ENCODE measurements at regions not wholly inside any gene's neighbourhood (a gene's known extent, or its start where the extent isn't known, plus 50 kb on each side); places are given as distances from the start of the nearest gene placed in this dataset.
A peak's percentile ranks its signal among the peaks of the same experiment; 100 is the strongest.

DNA sequence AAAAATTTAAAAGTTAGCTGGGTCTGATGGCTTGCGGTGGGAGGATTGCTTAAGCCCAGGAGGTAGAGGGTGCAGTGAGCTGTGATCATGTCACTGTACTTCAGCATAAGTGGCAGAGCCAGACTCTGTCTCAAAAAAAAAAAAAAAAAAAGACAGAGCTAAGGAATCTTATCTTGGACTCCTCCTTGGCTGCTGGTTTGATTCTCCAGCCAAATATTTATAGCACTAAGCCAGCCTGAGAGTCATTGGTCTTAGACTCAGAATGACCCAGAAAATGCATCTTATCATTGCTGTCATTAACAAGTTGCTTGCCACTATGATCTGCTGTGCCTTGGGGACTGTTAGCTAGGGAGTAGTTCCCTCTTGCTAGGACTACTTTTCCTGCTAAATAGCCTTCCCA is 164.7 kb downstream of the GNAT3 start:
- DNase-seq, result no peak

- peak in 1 of 51 donors; percentile 16 for DNase-seq
Observed at GRCh38 chr7:80346704-80347103, 165.2 kb downstream of the GNAT3 start.

DNA sequence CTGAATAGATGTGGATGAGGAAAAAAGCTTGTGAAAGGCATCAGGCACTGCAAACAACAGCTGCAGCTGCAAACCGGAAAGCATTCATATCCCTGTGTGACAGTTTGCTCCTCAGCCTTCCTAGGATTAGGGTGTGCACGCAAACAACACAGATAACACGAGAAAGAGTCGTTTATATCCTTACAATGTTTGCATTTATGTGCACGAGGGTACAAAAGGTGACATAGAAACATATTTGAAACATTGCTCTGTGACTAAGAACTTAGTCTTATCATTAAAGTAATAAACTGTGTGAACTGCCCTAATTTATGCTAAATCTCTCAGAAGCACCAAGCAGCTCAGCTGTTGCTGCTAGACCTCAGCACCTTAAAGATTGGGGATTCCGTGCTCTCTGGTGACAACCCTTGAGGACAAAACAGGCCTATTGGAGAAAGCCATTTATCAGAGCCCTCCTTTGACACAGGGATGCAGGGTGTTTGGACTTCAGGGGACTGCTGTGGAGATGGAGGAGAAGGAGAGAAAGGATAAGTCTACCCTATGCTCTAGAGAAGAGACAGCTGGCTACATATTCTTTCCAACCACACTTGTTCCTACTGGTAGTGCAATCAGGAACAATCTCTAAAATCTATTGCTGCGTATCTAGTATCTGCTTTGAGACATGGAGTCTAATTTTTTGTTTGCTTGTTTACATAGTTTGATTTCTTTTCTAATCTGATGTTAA is 176.2 kb downstream of the GNAT3 start:
- peak in 4 of 51 donors; percentile 0 to 7 (median 4) for DNase-seq

DNA sequence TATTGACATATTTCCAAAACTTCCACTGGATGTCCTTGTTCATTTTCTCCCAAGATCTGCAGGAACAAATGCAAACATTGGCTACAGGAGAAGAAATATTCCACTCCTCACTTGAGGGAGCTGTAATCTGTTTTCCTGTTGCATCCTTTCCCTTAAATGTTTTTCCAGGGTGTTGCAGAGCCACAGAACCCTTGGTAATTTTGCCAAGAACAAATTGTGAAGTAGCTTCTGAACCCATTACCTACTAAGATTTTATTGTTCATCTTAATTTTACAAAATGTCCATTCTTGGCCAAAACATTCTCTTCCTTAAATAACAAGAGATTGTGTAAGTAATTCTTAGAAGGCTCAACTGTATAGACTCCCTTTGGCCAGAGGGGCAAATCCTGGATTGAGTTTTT is 177.0 kb downstream of the GNAT3 start:
- no peak for DNase-seq

DNA sequence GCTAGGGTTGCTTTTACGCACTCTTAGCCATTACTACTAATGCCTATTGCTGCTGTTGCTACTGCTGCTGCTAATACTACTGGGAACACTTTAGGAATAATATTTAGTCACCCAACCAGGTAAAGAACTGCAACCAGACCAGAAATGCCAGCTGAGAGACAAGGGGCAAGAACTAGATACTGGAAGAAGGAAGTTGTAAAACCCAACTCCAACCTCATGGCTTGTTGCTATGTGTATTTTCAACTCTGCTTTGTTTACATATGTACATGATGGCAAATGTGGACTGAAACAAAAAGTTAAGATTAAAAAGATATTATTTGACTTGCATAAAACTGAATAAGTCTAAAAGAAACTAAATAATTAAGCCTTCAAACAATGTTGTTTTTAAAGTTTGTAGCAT is 177.7 kb downstream of the GNAT3 start:
- DNase-seq, result no peak

DNA sequence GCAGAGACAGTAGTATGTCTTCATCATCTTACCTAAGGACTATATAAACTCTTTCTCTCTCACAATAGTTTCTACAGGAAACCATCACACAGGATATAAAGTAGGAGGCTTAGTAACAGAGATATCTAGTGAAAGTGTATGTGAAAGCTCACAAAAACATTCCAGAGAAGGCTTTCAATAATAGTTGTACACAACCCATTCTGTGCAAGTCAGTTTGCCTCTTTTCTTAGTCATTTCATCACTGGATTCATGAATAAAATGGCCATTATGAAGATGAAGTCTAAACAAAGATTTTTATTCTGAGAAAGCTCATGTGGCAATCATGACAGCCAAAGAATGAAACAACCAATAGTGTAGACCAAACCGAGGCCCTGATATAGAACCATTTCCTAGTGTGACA is 178.8 kb downstream of the GNAT3 start:
- DNase-seq, result no peak

DNA sequence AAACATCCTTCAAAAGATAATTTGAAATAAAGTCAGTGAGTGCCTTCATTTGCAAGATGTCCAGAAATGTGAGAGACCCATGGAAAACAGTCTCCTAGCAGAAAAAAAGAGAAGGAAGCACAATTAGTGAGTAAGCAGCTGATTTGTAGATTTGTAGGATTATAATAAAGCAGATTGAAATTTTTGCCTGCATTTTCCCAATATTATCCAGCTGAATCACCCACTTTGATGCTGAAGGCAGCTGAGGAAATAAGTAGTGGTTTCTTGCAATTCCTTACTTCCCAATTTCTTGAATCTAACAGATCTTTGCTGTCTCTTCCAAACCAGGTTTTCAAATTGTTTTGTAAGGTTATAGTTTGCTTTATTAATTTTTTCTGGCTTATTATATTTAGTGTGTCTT is 181.4 kb downstream of the GNAT3 start:
- DNase-seq, result no peak

- DNase-seq, result no peak
Observed at GRCh38 chr7:80324032-80324431, 187.8 kb downstream of the GNAT3 start.

DNA sequence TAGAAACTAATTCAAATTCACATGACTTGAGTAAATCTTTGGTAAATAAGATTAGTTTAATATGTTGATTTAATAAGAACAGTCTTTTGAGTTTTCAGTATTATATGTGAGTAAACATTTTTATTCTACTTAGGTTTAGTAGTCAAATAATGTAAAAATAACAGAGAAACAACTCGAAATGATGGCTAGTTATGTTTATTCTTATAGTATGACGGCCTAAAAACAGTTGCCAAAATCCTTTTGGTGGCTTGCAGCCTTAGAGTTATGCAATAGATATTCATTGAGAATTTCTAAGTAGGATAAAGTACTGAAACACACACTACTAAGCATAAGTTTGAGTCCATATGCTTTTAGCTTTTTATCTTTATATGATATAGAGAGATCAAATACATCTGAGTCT is 184.8 kb downstream of the GNAI1 start:
- no peak for DNase-seq

GRCh38 chr7:80318081-80318480 is 183.4 kb downstream of the GNAI1 start:
- no peak for DNase-seq

- no peak for DNase-seq
Observed at GRCh38 chr7:80316811-80317210, 182.2 kb downstream of the GNAI1 start.

- DNase-seq, result no peak
Observed at GRCh38 chr7:80313716-80314115, 179.1 kb downstream of the GNAI1 start.

GRCh38 chr7:80313067-80313626 is 178.5 kb downstream of the GNAI1 start:
- DNase-seq, result no peak

DNA sequence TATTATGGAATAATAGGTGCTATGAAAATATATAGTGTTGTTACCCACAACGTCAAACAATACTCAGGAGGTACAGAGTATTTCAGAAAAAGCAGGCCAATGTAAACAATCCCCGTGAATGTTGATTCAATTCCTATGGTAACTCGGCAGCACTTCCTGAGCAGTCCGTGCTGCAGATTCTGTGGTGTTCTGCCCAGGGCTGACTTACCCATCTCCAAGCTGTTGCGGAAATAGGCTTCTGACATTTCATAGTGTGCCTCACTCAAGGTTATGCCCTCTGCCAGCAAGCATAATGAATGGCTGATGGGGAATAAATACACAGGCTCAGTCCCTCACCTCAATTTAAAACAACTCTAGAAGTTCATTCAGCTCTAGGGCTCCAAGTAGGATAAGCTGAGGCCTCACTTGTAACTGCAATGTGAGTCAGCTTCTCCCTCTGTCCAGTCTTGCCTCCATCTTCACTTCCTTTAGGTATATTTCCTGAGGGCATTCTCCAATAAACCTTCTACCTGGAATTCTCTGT is 177.6 kb downstream of the GNAI1 start:
- no peak for DNase-seq

GRCh38 chr7:80311313-80311712 is 176.7 kb downstream of the GNAI1 start:
- DNase-seq, result no peak

DNA sequence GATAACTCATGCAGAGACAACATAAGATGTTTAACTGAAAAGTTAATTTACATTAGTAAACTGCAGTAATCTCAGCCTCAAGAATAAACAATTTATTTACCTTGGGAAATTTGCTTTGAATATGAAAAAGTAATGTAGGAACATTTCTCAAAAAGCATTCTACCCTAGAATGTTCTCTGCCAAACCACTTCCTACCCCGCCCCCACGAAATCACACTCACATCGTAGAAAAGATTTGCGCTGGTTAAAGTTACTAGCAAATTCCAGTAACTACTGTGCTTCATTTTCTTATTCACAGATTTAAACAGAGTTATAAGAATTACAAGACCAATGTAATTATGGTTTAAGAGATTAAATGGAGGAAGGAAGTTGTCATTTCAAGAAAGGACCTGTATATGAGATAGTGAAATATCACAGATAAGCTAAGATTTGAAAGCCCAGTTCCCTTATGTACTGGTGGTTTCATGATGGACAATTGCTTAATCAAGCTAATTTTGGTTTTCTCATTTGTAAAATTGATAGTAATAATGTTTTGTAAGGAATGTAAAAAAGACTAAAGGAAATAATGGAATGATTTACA is 175.4 kb downstream of the GNAI1 start:
- DNase-seq, result no peak

- DNase-seq, result no peak
Observed at GRCh38 chr7:80309377-80309776, 174.7 kb downstream of the GNAI1 start.

GRCh38 chr7:80307227-80307856 is 172.7 kb downstream of the GNAI1 start:
- DNase-seq, result no peak

GRCh38 chr7:80303315-80303714 is 168.7 kb downstream of the GNAI1 start:
- DNase-seq, result no peak

GRCh38 chr7:80302636-80303035 is 168.0 kb downstream of the GNAI1 start:
- DNase-seq, result no peak

DNA sequence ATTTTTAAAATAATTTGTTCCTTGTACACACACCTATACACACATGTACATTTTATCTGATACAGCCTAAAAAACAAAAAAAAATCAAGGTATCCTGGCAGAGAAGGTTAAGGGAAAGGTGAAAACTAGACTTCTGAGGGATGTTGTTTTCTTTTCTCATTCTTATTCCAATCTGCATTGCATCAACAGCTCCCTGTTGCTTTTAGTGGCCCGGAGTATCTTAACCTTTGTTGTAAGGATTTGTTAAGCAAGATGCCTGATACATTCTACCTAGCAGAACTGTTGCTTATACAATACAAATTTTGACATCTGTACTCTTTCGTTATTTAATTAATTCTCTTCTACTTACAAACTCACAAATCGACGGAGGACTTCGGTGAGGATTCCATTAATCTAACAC is 167.4 kb downstream of the GNAI1 start:
- DNase-seq, result no peak

GRCh38 chr7:80298201-80298600 is 163.6 kb downstream of the GNAI1 start:
- no peak for DNase-seq

GRCh38 chr7:80294346-80294745 is 159.7 kb downstream of the GNAI1 start:
- DNase-seq, result no peak
